ENCODE measurements at regions not wholly inside any gene's neighbourhood (a gene's known extent, or its start where the extent isn't known, plus 50 kb on each side); places are given as distances from the start of the nearest gene placed in this dataset.

- TF ChIP-seq POLR2A (IDR thresholded peaks at IDR 0.05; ENCODE audit: extremely low read depth, insufficient read length), result no peak
- TF ChIP-seq CTCF (IDR thresholded peaks at IDR 0.05; ENCODE audit: low read depth, low read length), result no peak
Measured at GRCh38 chr1:106111044-106111443, 945.4 kb upstream of the PRMT6 start.
